ENCODE measurements at regions not wholly inside any gene's neighbourhood (a gene's known extent, or its start where the extent isn't known, plus 50 kb on each side); places are given as distances from the start of the nearest gene placed in this dataset.
"Not testable (repeated sequence)": the region's sequence is repeated elsewhere in the genome, so short reads cannot be mapped to it uniquely, and the experiment has no call there.

DNA sequence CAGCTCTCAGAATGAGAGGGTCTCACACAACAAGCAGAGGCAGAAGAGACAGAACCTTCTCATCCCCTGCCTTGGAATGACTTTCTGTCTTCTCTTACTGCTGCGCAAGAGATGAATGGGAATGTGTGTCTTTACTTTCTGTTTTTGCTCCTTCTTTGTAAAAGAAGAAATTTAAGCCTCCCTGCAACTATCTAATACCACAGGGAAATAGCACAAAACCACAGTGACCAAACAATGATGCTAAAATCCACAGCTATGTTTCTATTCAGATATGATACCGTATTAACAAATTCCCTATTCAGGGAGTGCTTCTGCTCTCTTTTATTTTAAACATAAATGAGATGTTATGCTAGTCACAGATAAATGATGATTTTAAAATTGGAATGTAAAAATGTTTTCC is 173.8 kb upstream of the RAI2 start:
- Mint-ChIP-seq H3K27ac (no peak overlapping the region), H3K4me1 (ENCODE audit: low read depth) (no peaks in the 10 kb centered on the region), H3K4me3 (no peak overlapping the region), H3K27me3 (ENCODE audit: low read depth) (peaks cover 2% of the 10 kb centered on the region), H3K9me3 (no peaks in the 10 kb centered on the region), H3K36me3 (ENCODE audit: low read depth) (no peaks in the 10 kb centered on the region)
- no peak for DNase-seq (ENCODE audit: low spot score)

DNA sequence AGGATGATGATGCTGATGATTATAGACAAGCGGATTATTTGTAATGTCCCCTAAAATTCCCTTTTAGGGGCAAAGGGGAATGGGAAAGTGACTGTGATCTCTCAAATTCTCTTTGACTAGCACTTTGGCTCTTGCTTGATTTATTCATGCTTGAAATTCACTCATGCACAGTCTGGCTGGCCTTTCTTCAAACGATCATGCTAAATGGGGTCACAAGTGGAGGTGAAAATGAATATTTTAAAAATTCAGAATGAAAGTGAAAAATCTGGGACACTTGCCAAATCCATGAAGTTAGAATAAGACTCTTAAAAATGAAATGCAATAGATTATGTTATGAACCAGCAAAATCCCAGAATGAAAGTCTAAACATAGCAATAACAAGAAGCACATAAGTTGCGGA is 173.4 kb upstream of the RAI2 start:
- Mint-ChIP-seq H3K27ac (no peak overlapping the region), H3K27me3 (ENCODE audit: low read depth) (peaks cover 2% of the 10 kb centered on the region), H3K4me1 (ENCODE audit: low read depth) (no peaks in the 10 kb centered on the region), H3K9me3 (no peaks in the 10 kb centered on the region), H3K4me3 (no peak overlapping the region), H3K36me3 (ENCODE audit: low read depth) (no peaks in the 10 kb centered on the region)
- no peak for DNase-seq (ENCODE audit: low spot score)

DNA sequence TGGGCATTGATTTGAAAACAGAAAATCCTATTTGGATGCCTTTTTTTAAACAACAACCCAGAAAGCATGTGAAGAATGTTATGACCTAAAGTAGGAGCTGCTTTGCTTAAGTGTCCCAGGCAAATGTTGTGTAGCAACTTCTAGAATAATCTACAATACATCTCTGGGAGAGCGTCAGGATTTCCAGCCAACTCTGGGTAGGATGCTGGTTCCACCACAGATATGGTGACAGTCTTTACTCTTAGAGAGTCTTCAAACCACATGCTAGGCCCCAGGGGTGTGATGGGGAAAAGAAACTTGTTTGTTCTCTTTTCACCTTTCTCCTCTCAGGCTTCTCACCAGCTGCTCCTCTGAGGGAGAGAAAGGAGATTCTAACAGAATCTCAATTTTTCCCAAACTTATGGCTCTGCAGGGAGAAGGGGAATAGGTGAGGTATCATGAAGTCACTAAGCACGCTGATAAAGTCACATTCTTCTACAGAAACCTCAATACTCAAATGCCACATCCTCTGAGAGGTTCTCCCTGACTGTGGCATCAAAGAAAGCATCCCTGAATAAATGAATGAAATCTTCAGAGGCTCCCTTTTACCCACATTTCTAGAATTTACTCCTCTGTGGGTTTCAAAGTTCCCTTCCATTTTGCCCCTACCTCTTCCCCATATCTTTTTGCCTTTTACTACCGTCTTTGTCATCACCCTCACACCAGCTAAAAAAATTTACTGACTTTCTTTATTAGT is 171.6 kb upstream of the RAI2 start:
- H3K4me3 Mint-ChIP-seq: no peak overlapping the region
- H3K4me1 Mint-ChIP-seq (ENCODE audit: low read depth): no peaks in the 10 kb centered on the region
- no peaks in the 10 kb centered on the region for H3K36me3 Mint-ChIP-seq (ENCODE audit: low read depth)
- no peaks in the 10 kb centered on the region for H3K9me3 Mint-ChIP-seq
- no peak overlapping the region for H3K27ac Mint-ChIP-seq
- no peak for DNase-seq (ENCODE audit: low spot score)
- peaks cover 2% of the 10 kb centered on the region for H3K27me3 Mint-ChIP-seq (ENCODE audit: low read depth)

DNA sequence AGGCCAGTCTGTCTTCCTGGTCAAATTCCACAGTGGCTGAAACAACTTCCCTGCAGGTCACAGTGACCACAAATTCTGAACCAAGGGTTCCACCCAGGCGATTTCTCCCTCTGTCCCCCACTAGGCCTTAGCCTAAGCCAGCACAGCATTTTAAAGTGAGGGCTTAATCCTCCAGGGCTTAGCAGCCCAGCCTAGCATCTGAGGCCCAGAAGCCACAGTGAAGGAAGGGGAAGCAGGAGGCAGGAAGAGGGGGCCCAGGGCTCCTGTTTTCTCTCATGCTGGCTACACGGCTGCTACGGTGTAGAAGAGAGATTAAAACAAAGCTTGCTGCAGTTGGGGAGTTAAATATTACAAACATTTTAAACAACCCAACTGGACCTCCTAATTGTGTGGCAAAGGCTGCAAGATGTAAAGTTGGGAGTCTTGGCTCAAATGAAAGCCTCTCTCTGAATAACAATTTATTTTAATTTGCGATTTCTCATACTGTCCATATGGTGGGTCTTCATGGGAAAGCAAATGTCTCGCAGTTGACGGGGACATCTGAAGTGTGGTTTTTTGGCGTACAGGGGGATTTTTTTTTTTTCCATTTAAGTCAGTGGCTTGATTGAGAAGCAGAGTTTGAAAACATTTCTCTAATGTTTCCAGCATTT is 170.8 kb upstream of the RAI2 start:
- no peaks in the 10 kb centered on the region for H3K36me3 Mint-ChIP-seq (ENCODE audit: low read depth)
- no peak overlapping the region for H3K27ac Mint-ChIP-seq
- no peak for DNase-seq (ENCODE audit: low spot score)
- peaks cover 2% of the 10 kb centered on the region for H3K27me3 Mint-ChIP-seq (ENCODE audit: low read depth)
- H3K4me3 Mint-ChIP-seq: no peak overlapping the region
- no peaks in the 10 kb centered on the region for H3K9me3 Mint-ChIP-seq
- no peaks in the 10 kb centered on the region for H3K4me1 Mint-ChIP-seq (ENCODE audit: low read depth)

DNA sequence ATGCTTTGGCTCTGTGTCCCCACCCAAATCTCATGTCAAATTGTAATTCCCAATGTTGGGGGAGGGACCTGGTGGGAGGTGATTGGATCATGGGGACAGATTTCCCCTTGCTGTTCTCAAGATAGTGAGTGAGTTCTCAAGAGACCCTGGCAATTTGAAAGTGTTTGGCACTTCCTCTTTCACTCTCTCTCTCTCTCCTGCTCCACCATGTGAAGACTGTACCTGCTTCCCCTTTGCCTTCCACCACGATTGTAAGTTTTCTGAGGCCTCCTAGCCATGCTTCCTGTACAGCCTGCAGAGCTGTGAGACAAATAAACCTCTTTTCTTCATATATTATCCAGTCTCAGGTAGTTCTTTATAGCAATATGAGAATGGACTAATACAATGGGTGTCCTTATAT is 169.6 kb upstream of the RAI2 start:
- DNase-seq (ENCODE audit: low spot score); H3K27ac Mint-ChIP-seq; H3K4me3 Mint-ChIP-seq; H3K4me1 Mint-ChIP-seq (ENCODE audit: low read depth); H3K27me3 Mint-ChIP-seq (ENCODE audit: low read depth); H3K36me3 Mint-ChIP-seq (ENCODE audit: low read depth); H3K9me3 Mint-ChIP-seq: not testable (repeated sequence)

DNA sequence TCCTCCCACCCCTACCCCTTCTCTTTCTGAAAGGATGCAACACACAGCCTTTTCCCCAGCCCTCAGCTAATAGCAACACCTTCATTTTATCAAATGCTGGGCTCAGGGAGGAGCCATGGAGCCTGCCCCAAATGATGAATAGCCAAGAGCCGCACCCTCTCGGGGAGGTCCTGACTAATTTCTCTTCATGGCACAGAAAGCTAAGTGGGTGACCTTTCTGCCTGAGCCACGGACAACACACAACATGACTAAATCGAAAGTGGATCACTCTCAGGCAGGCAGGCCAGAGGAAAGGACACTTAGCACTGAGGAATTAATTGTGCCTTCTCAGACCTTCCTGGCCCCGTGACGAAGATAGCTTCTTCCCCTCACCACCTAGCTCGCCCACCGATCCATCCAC is 165.1 kb upstream of the RAI2 start:
- H3K27ac Mint-ChIP-seq: no peak overlapping the region
- H3K36me3 Mint-ChIP-seq (ENCODE audit: low read depth): no peaks in the 10 kb centered on the region
- no peaks in the 10 kb centered on the region for H3K4me1 Mint-ChIP-seq (ENCODE audit: low read depth)
- peaks cover 2% of the 10 kb centered on the region for H3K27me3 Mint-ChIP-seq (ENCODE audit: low read depth)
- H3K9me3 Mint-ChIP-seq: no peaks in the 10 kb centered on the region
- no peak for DNase-seq (ENCODE audit: low spot score)
- H3K4me3 Mint-ChIP-seq: no peak overlapping the region

DNA sequence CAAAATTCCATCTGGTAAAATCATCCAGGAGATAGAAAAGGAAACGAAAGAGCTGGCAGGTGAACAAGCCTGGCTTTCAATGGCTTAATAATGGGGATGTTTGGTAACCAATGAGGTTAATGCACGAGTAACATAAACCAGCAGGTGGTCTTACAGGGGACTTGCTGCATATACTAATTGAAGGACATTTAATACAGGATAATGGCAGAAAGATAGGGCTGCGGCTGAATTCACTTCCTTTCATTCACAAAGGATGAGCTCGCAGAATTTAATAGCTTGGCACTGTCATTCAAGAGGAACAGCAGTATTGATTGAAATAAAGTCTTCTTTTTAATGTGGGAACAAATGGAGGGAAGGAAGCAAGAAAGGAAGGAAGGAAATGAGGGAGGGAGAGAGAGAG is 156.3 kb upstream of the RAI2 start:
- H3K27me3 Mint-ChIP-seq (ENCODE audit: low read depth): no peaks in the 10 kb centered on the region
- no peak overlapping the region for H3K4me3 Mint-ChIP-seq
- no peaks in the 10 kb centered on the region for H3K36me3 Mint-ChIP-seq (ENCODE audit: low read depth)
- no peaks in the 10 kb centered on the region for H3K9me3 Mint-ChIP-seq
- no peaks in the 10 kb centered on the region for H3K4me1 Mint-ChIP-seq (ENCODE audit: low read depth)
- DNase-seq (ENCODE audit: low spot score): no peak
- no peak overlapping the region for H3K27ac Mint-ChIP-seq

DNA sequence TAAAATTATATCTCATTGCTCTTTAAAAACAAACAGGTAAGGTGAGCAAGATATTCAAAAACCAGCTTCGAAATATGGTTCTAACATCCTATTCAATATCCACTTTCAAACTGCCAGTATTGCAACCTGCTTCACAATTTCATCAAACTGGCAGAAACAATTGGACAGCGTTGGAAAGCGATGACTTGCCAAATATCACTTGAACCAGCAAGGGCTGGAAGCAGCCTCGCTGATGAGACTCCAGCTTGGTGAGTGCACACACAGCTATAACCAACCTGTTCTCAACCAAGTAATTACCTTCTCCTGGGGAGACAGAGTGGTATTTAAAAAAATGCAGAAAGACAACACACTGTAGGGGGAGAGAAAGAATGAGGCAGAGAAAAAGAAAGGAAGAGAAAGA is 155.8 kb upstream of the RAI2 start:
- Mint-ChIP-seq H3K9me3 (no peaks in the 10 kb centered on the region), H3K36me3 (ENCODE audit: low read depth) (no peaks in the 10 kb centered on the region), H3K27ac (no peak overlapping the region), H3K4me3 (no peak overlapping the region), H3K4me1 (ENCODE audit: low read depth) (no peaks in the 10 kb centered on the region), H3K27me3 (ENCODE audit: low read depth) (no peaks in the 10 kb centered on the region)
- no peak for DNase-seq (ENCODE audit: low spot score)

DNA sequence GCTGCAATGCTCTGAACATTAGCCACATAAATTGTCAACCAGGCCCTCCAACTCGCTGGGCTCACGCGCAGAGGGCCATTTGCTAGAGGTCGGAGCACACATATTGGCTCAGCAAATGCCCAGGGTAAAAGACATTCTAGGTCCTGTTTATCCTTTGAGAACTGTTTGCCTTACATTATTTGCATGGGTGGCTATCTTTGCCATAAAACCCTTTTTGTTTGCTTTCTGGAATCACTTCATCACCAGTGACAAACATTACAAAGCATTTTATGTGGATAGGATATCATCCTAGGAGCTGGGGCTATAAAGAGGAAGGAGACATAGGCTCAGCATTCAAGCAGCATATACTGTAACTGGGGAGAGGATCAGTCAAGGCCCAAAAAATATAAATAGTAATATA is 149.2 kb upstream of the RAI2 start:
- Mint-ChIP-seq H3K36me3 (ENCODE audit: low read depth) (no peaks in the 10 kb centered on the region), H3K4me3 (no peak overlapping the region), H3K27ac (no peak overlapping the region), H3K4me1 (ENCODE audit: low read depth) (no peaks in the 10 kb centered on the region), H3K27me3 (ENCODE audit: low read depth) (no peaks in the 10 kb centered on the region), H3K9me3 (no peaks in the 10 kb centered on the region)
- DNase-seq (ENCODE audit: low spot score): no peak

DNA sequence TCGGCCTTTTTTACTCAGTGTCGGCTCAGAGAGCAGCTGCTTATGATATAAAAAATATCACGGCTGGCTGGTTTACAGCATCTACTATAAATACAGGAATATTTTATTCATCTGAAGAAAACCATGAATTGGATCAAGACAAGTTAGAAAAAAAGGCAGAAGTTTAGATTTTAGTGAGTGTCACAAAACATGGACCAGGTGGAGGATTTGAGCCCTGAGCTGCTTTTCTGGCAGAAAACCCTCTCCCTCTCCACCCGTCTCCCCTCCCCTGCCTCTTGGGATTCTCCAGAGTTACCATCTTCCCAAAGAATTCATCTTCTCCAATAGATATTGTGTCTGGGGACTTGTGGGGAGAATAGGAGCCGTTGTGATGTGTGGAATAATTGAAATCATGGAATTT is 142.8 kb upstream of the RAI2 start:
- H3K27ac Mint-ChIP-seq: no peak overlapping the region

DNA sequence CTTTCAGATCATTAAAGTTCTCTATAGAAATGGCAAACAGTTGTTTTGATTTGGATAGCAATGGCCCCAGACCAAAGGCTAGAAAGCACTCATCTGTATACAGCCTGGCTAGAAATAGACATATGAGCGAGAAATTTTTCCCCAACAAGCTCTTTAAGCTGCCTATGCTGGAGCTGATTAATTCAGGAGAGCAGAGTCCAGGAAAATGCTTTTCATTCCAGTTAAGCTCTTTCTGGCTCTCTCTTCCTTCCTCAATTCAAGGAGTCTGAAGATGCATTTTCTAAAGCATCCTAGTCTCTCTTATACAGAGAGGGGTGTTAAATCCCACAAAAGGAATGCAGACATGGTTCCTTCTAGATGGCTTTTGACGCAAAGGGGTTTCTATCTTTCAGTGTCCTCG is 141.7 kb upstream of the RAI2 start:
- Mint-ChIP-seq H3K4me1 (ENCODE audit: low read depth) (no peaks in the 10 kb centered on the region), H3K4me3 (no peak overlapping the region), H3K27me3 (ENCODE audit: low read depth) (no peaks in the 10 kb centered on the region), H3K36me3 (ENCODE audit: low read depth) (no peaks in the 10 kb centered on the region), H3K27ac (no peak overlapping the region), H3K9me3 (no peaks in the 10 kb centered on the region)
- no peak for DNase-seq (ENCODE audit: low spot score)

More for the DNA sequence above, 142.8 kb upstream of the RAI2 start:
- H3K27me3 Mint-ChIP-seq (ENCODE audit: low read depth): no peaks in the 10 kb centered on the region
- no peaks in the 10 kb centered on the region for H3K4me1 Mint-ChIP-seq (ENCODE audit: low read depth)
- H3K36me3 Mint-ChIP-seq (ENCODE audit: low read depth): no peaks in the 10 kb centered on the region
- no peak for DNase-seq (ENCODE audit: low spot score)
- H3K4me3 Mint-ChIP-seq: no peak overlapping the region
- no peaks in the 10 kb centered on the region for H3K9me3 Mint-ChIP-seq

DNA sequence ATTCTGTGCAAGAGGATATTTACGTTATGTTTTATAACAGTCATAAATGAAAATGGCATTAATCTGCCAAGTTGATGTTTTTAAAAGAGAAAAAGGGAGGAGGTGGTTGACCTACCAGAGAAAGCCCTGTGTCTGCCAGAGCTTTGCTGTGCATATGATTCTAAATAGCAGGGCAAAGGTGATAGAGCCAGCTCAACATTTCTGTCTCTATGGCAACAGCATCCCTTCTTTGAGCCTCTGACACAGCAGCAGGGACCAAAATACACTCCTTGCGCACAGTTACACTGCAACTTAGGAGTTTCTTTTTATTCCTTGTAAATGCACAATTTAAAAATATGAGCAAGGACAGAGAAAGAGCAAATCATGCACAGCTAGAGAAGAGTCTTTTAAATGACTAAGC is 133.3 kb upstream of the RAI2 start:
- H3K4me1 Mint-ChIP-seq (ENCODE audit: low read depth): no peaks in the 10 kb centered on the region
- no peak overlapping the region for H3K27ac Mint-ChIP-seq
- no peaks in the 10 kb centered on the region for H3K36me3 Mint-ChIP-seq (ENCODE audit: low read depth)
- no peak for DNase-seq (ENCODE audit: low spot score)
- no peak overlapping the region for H3K4me3 Mint-ChIP-seq
- no peaks in the 10 kb centered on the region for H3K9me3 Mint-ChIP-seq
- H3K27me3 Mint-ChIP-seq (ENCODE audit: low read depth): no peaks in the 10 kb centered on the region

DNA sequence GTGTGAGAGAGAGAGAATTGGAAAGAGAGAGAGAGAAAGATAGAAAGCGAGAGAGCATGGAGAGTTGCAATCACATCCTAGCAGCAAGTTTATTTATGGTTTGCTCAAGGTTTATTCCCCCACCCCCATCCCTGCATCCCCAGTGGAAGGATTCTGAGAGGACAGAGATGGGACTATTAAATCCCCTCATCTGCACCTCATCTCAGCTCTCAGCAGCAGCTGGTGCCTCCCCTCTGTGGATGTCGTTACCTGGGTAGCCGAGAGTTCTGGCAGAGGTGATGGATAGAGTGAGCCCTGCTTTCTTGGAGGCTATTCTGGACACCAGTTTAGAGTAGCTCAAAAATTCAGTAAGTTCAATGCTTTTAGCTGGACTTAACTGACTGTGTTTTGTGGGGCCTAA is 132.0 kb upstream of the RAI2 start:
- Mint-ChIP-seq H3K4me1 (ENCODE audit: low read depth) (no peaks in the 10 kb centered on the region), H3K9me3 (no peaks in the 10 kb centered on the region), H3K27ac (no peak overlapping the region), H3K4me3 (no peak overlapping the region), H3K27me3 (ENCODE audit: low read depth) (no peaks in the 10 kb centered on the region), H3K36me3 (ENCODE audit: low read depth) (no peaks in the 10 kb centered on the region)
- DNase-seq (ENCODE audit: low spot score): no peak

DNA sequence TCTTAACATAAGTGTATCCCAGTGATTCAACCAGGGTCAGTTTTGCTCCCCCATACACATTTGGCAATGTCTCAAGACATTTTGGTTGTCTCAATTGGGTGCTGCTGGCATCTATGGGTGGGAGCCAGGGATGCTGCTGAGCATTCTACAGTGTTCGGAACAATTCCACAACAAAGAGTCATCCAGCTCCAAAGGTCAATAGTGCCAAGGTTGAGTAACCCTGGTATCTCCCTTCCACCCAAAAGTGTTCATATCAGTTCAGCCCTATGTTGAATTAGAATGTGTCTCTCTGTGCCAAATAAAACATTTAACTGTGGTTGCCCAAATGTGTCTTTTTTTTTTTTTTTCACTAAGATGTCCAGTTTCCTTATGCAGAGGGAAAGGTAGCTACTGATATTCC is 129.4 kb upstream of the RAI2 start:
- no peak for DNase-seq (ENCODE audit: low spot score)
- Mint-ChIP-seq H3K36me3 (ENCODE audit: low read depth) (no peaks in the 10 kb centered on the region), H3K27me3 (ENCODE audit: low read depth) (no peaks in the 10 kb centered on the region), H3K4me1 (ENCODE audit: low read depth) (peaks cover 4% of the 10 kb centered on the region), H3K4me3 (no peak overlapping the region), H3K9me3 (no peaks in the 10 kb centered on the region), H3K27ac (no peak overlapping the region)

DNA sequence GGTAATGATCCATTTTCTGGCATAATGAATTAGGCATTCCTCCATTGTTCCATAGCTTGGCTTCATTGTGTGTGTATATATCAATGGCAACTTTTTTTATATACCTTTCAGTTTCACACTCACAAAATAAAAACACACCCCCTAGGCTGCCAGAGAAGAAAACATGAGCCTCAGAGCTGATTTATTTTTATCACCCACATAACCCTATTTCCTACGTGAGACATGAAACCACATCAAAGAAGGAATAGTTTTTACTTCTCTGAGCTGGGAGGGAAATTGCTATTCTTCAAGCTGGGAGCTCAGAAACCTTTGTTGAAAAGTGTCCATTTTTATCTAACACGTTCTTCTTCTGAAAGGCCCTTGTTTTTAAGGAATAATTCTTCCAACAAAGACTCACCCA is 126.7 kb upstream of the RAI2 start:
- H3K27me3 Mint-ChIP-seq (ENCODE audit: low read depth): no peaks in the 10 kb centered on the region
- H3K36me3 Mint-ChIP-seq (ENCODE audit: low read depth): no peaks in the 10 kb centered on the region
- H3K4me3 Mint-ChIP-seq: no peak overlapping the region
- no peak overlapping the region for H3K27ac Mint-ChIP-seq
- peaks cover 4% of the 10 kb centered on the region for H3K4me1 Mint-ChIP-seq (ENCODE audit: low read depth)
- no peak for DNase-seq (ENCODE audit: low spot score)
- H3K9me3 Mint-ChIP-seq: no peaks in the 10 kb centered on the region

Measured in T-helper 2 cell treated with Interferon-gamma antibody and Interleukin-4, amounts not matched to agents 5 μg/mL and 100 μg/mL, for 36 hours (primary cell).